ENCODE measurements at regions not wholly inside any gene's neighbourhood (a gene's known extent, or its start where the extent isn't known, plus 50 kb on each side); places are given as distances from the start of the nearest gene placed in this dataset.
"Not testable (repeated sequence)": the region's sequence is repeated elsewhere in the genome, so short reads cannot be mapped to it uniquely, and the experiment has no call there.

DNA sequence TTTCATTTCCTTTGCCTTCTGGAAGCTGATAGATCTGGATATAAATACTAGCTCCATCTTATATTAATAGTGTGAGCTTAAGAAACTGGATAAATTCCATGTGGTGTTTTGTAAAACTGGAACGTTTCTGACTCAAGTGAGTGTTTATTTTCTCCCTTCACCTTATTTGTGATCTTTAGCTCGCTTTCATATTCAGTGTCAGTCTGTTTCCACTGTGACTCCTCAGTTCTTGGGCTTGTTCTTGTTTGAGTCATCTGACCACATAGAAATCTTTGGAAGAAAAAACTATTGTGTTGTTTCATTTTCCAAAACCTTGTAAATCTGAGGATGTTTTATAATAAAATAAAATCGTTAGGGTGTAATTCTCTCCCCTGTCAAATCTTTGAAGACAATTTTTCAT lies 186.4 kb downstream of the POLR1F start:
- intact Hi-C loops (cut with DNase I; ENCODE audit: low total_unique reads), result no loop called here
- no peak for TF ChIP-seq POLR2AphosphoS5 (IDR thresholded peaks at IDR 0.05)
- no peak for TF ChIP-seq EP300 (IDR thresholded peaks at IDR 0.05)
- TF ChIP-seq, protein P1, sequence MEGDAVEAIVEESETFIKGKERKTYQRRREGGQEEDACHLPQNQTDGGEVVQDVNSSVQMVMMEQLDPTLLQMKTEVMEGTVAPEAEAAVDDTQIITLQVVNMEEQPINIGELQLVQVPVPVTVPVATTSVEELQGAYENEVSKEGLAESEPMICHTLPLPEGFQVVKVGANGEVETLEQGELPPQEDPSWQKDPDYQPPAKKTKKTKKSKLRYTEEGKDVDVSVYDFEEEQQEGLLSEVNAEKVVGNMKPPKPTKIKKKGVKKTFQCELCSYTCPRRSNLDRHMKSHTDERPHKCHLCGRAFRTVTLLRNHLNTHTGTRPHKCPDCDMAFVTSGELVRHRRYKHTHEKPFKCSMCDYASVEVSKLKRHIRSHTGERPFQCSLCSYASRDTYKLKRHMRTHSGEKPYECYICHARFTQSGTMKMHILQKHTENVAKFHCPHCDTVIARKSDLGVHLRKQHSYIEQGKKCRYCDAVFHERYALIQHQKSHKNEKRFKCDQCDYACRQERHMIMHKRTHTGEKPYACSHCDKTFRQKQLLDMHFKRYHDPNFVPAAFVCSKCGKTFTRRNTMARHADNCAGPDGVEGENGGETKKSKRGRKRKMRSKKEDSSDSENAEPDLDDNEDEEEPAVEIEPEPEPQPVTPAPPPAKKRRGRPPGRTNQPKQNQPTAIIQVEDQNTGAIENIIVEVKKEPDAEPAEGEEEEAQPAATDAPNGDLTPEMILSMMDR (IDR thresholded peaks at IDR 0.05), result no peak
- no peak for TF ChIP-seq POLR2A (IDR thresholded peaks at IDR 0.05)
- 33 to 48% (median 41%) methylated on average over 3 of the region's 3 CpGs for whole genome bisulfite sequencing, 5 donors
- no peak for DNase-seq
- H3K27ac ChIP-seq, result no peak overlapping the region
- no peaks in the 10 kb centered on the region for H3K4me1 ChIP-seq
- H3K9me3 ChIP-seq, result peaks cover 0 to 4% (median 0%) of the 10 kb centered on the region in 4 donors
- no peaks in the 10 kb centered on the region for H3K36me3 ChIP-seq
- H3K4me3 ChIP-seq, result no peak overlapping the region
- no peaks in the 10 kb centered on the region for H3K27me3 ChIP-seq

DNA sequence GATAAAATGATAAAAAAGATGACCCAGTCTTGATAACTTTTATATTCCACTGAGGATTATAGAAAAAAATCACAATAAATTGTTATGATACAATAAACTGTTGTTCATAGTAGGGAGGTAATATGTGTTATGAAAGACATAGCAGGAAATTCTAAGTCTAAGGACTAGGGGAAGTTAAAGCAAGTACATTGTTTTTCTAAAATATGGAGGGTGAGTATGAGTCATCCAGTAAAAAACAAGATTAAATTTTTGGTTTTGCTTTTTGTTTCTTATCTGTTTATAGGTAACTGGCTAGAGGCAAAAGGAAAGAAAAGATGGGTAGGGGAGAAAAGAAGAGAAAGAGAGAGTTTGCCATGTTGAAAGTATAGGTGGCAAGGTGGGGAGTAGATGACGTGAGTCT lies 188.4 kb downstream of the POLR1F start:
- TF ChIP-seq POLR2A (IDR thresholded peaks at IDR 0.05) (no peak), EP300 (IDR thresholded peaks at IDR 0.05) (no peak), POLR2AphosphoS5 (IDR thresholded peaks at IDR 0.05) (no peak)
- TF ChIP-seq, protein P1 (IDR thresholded peaks at IDR 0.05), result no peak
- intact Hi-C loops (cut with DNase I; ENCODE audit: low total_unique reads), result no loop called here
- 68 to 91% (median 79%) methylated on average over 1 of the region's 1 CpG for WGBS, 5 donors

DNA sequence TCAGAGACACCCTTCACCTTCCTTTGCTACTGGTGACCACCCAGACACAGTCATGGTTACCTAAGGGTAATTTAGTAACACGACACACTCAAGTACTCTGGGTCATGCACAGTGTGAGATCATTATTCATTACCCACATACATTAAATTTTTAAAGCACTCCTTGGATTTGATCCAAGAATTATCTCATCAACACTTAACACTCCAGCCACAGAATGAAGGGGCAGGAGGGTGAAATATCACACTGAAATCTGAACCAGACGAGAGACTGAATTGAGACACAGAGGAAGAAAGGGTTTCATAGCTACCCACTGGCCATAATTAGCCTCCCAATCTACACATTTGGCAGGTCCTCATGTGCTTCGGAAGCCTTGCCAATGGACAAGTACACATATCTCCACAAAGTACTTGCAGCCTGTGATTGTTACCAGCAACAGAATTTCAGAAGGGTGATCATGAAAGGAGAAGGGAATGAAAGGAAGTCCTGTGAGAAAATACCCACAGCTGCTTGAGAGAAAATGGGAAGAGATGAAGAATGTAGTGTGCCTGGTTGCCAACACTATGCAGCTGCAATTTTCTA lies 189.3 kb downstream of the POLR1F start:
- Histone ChIP-seq H3K9me3 (peaks cover 0 to 4% (median 0%) of the 10 kb centered on the region in 4 donors), H3K4me1 (no peaks in the 10 kb centered on the region), H3K27me3 (no peaks in the 10 kb centered on the region), H3K27ac (no peak overlapping the region), H3K4me3 (no peak overlapping the region), H3K36me3 (no peaks in the 10 kb centered on the region)
- WGBS, 5 donors, result 32 to 46% (median 35%) methylated on average over 3 of the region's 3 CpGs
- DNase-seq, result peak in 1 of 2 donors; percentile 2
- intact Hi-C loops (cut with DNase I; ENCODE audit: low total_unique reads), result no loop called here
- TF ChIP-seq EP300 (IDR thresholded peaks at IDR 0.05) (no peak), POLR2A (IDR thresholded peaks at IDR 0.05) (no peak), POLR2AphosphoS5 (IDR thresholded peaks at IDR 0.05) (no peak)
- TF ChIP-seq, protein P1 (IDR thresholded peaks at IDR 0.05), result no peak

More for the DNA sequence above, 188.4 kb downstream of the POLR1F start:
- Histone ChIP-seq H3K4me3 (no peak overlapping the region), H3K27ac (no peak overlapping the region), H3K9me3 (peaks cover 0 to 4% (median 0%) of the 10 kb centered on the region in 4 donors), H3K4me1 (no peaks in the 10 kb centered on the region), H3K27me3 (no peaks in the 10 kb centered on the region), H3K36me3 (no peaks in the 10 kb centered on the region)
- no peak for DNase-seq

DNA sequence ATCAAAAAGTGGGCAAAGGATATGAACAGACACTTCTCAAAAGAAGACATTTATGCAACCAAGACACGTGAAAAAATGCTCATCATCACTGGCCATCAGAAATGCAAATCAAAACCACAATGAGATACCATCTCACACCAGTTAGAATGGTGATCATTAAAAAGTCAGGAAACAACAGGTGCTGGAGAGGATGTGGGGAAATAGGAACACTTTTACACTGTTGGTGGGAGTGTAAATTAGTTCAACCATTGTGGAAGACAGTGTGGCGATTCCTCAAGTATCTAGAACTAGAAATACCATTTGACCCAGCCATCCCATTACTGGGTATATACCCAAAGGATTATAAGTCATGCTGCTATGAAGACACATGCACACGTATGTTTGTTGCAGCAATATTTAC lies 191.3 kb downstream of the POLR1F start:
- H3K4me1 ChIP-seq; intact Hi-C loops (cut with DNase I; ENCODE audit: low total_unique reads); H3K36me3 ChIP-seq; H3K9me3 ChIP-seq; H3K4me3 ChIP-seq; DNase-seq; H3K27ac ChIP-seq; H3K27me3 ChIP-seq: not testable (repeated sequence)
- 74 to 88% (median 86%) methylated on average over 3 of the region's 3 CpGs for WGBS, 5 donors

DNA sequence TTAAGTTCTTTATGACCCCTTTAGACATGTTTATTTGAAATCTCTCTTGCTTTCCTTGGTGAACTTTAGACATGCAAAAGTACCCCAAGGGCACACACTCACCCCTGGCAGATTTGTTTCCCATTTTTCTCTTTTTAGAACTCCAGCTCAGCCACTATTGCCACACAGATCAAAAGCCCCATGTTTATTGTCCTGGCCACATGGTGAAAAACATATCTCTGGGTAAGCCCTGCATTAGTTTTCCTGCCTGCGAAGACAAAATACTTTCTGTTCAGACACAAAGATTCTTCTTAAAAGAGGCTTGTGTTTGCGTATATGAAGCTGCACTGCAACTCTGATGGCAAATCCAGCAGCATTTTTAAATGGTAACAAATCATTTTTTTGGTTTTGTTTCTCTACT lies 200.0 kb downstream of the POLR1F start:
- WGBS, 5 donors, result 57 to 76% (median 63%) methylated on average over 2 of the region's 2 CpGs
- DNase-seq, result peak in 1 of 2 donors; percentile 6
- intact Hi-C loops (cut with DNase I; ENCODE audit: low total_unique reads), result no loop called here
- H3K36me3 ChIP-seq, result no peaks in the 10 kb centered on the region
- H3K9me3 ChIP-seq, result no peaks in the 10 kb centered on the region
- H3K4me1 ChIP-seq, result no peaks in the 10 kb centered on the region
- no peaks in the 10 kb centered on the region for H3K27me3 ChIP-seq
- no peak overlapping the region for H3K27ac ChIP-seq
- H3K4me3 ChIP-seq, result no peak overlapping the region
- no peak for TF ChIP-seq POLR2A (IDR thresholded peaks at IDR 0.05)
- no peak for TF ChIP-seq POLR2AphosphoS5 (IDR thresholded peaks at IDR 0.05)
- no peak for TF ChIP-seq EP300 (IDR thresholded peaks at IDR 0.05)
- TF ChIP-seq, protein P1 (IDR thresholded peaks at IDR 0.05), result no peak
